ENCODE measurements at regions not wholly inside any gene's neighbourhood (a gene's known extent, or its start where the extent isn't known, plus 50 kb on each side); places are given as distances from the start of the nearest gene placed in this dataset.

GRCh38 chr20:22801528-22801927 lies 217.2 kb upstream of the FOXA2 start:
- no peak for TF ChIP-seq POLR2AphosphoS5 (IDR thresholded peaks at IDR 0.05)
- no peak for TF ChIP-seq CTCF (IDR thresholded peaks at IDR 0.05 in 8 of 11, conservative IDR thresholded peaks at IDR 0.05 in 3 of 11)
